ENCODE measurements at regions not wholly inside any gene's neighbourhood (a gene's known extent, or its start where the extent isn't known, plus 50 kb on each side); places are given as distances from the start of the nearest gene placed in this dataset.

- no peak for DNase-seq
Observed at GRCh38 chr4:13036841-13037240, 447.3 kb downstream of the RAB28 start.

GRCh38 chr4:13032936-13033335 is 451.2 kb downstream of the RAB28 start:
- no peak for DNase-seq

- DNase-seq = no peak
Observed at GRCh38 chr4:13024147-13025105, 459.7 kb downstream of the RAB28 start.

GRCh38 chr4:13007802-13008470 is 476.2 kb downstream of the RAB28 start:
- DNase-seq = no peak

- DNase-seq = no peak
Observed at GRCh38 chr4:12993923-12994322, 490.2 kb downstream of the RAB28 start.

- DNase-seq = no peak
Observed at GRCh38 chr4:12987284-12987683, 496.9 kb downstream of the RAB28 start.

- DNase-seq = no peak
Observed at GRCh38 chr4:12979797-12980196, 504.3 kb downstream of the RAB28 start.

- no peak for DNase-seq
Observed at GRCh38 chr4:12978310-12978709, 505.8 kb downstream of the RAB28 start.

GRCh38 chr4:12975511-12975910 is 508.6 kb downstream of the RAB28 start:
- DNase-seq = no peak

GRCh38 chr4:12973522-12973921 is 510.6 kb downstream of the RAB28 start:
- no peak for DNase-seq

- DNase-seq = no peak
Observed at GRCh38 chr4:12968345-12968744, 515.8 kb downstream of the RAB28 start.

- no peak for DNase-seq
Observed at GRCh38 chr4:12966726-12967125, 517.4 kb downstream of the RAB28 start.

- DNase-seq = no peak
Observed at GRCh38 chr4:12965334-12965733, 518.8 kb downstream of the RAB28 start.

GRCh38 chr4:12963912-12964311 is 520.2 kb downstream of the RAB28 start:
- DNase-seq = no peak

- DNase-seq = no peak
Observed at GRCh38 chr4:12963291-12963690, 520.8 kb downstream of the RAB28 start.

GRCh38 chr4:12961713-12962112 is 522.4 kb downstream of the RAB28 start:
- DNase-seq = no peak

- DNase-seq = no peak
Observed at GRCh38 chr4:12958436-12958835, 525.7 kb downstream of the RAB28 start.

- no peak for DNase-seq
Observed at GRCh38 chr4:12957108-12957507, 527.0 kb downstream of the RAB28 start.

- DNase-seq = no peak
Observed at GRCh38 chr4:12956026-12956425, 528.1 kb downstream of the RAB28 start.

GRCh38 chr4:12949719-12950490 is 534.2 kb downstream of the RAB28 start:
- no peak for DNase-seq

GRCh38 chr4:12943069-12943468 is 541.1 kb downstream of the RAB28 start:
- DNase-seq = no peak

GRCh38 chr4:12933760-12934221 is 550.3 kb downstream of the RAB28 start:
- DNase-seq = no peak

- DNase-seq = no peak
Observed at GRCh38 chr4:12932203-12932788, 551.8 kb downstream of the RAB28 start.

Measured in fibroblast of skin of abdomen (primary cell).